ENCODE measurements at regions not wholly inside any gene's neighbourhood (a gene's known extent, or its start where the extent isn't known, plus 50 kb on each side); places are given as distances from the start of the nearest gene placed in this dataset.

- no peak for TF ChIP-seq NR2C2 (CRISPR knock-in tag; IDR thresholded peaks at IDR 0.05)
- no peak for TF ChIP-seq IRF2 (CRISPR knock-in tag; IDR thresholded peaks at IDR 0.05; ENCODE audit: borderline replicate concordance, low read depth)
- TF ChIP-seq CTCF (IDR thresholded peaks at IDR 0.05) = no peak
- no peak for TF ChIP-seq ESRRA (CRISPR knock-in tag; IDR thresholded peaks at IDR 0.05; ENCODE audit: borderline replicate concordance)
- TF ChIP-seq, protein P1, sequence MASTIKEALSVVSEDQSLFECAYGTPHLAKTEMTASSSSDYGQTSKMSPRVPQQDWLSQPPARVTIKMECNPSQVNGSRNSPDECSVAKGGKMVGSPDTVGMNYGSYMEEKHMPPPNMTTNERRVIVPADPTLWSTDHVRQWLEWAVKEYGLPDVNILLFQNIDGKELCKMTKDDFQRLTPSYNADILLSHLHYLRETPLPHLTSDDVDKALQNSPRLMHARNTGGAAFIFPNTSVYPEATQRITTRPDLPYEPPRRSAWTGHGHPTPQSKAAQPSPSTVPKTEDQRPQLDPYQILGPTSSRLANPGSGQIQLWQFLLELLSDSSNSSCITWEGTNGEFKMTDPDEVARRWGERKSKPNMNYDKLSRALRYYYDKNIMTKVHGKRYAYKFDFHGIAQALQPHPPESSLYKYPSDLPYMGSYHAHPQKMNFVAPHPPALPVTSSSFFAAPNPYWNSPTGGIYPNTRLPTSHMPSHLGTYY (CRISPR knock-in tag; IDR thresholded peaks at IDR 0.05) = no peak
- TF ChIP-seq KAT7 (CRISPR knock-in tag; IDR thresholded peaks at IDR 0.05; ENCODE audit: borderline replicate concordance) = no peak
- TF ChIP-seq, protein P2, sequence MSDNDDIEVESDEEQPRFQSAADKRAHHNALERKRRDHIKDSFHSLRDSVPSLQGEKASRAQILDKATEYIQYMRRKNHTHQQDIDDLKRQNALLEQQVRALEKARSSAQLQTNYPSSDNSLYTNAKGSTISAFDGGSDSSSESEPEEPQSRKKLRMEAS (CRISPR knock-in tag; IDR thresholded peaks at IDR 0.05) = no peak
- no peak for TF ChIP-seq ARID4B (CRISPR knock-in tag; IDR thresholded peaks at IDR 0.05; ENCODE audit: borderline replicate concordance)
- no peak for TF ChIP-seq CREB1 (CRISPR knock-in tag; IDR thresholded peaks at IDR 0.05)
- TF ChIP-seq MLX (CRISPR knock-in tag; IDR thresholded peaks at IDR 0.05) = no peak
- TF ChIP-seq ZNF281 (CRISPR knock-in tag; IDR thresholded peaks at IDR 0.05) = no peak
Observed at GRCh38 chr6:240151-240550, 52.1 kb upstream of the DUSP22 start.
